Fibroblast of lung (primary cell): ENCODE measurements at regions not wholly inside any gene's neighbourhood (a gene's known extent, or its start where the extent isn't known, plus 50 kb on each side); places are given as distances from the start of the nearest gene placed in this dataset.

ENCODE experiments used
- CTCF ChIP-seq, 2 donors: IDR thresholded peaks in 1 of 2; conservative IDR thresholded peaks in 1 of 2; 1 replicate in 1 of 2; 2 replicates in 1 of 2; pipeline ENCODE4 v1.5.1; 2011 to 2012; ENCODE audit warnings: low read length in 2 of 2, control low read depth in 1 of 2, inconsistent platforms in 1 of 2, low read depth in 1 of 2, mild to moderate bottlenecking in 1 of 2
- EZH2 ChIP-seq: IDR thresholded peaks from 2 replicates; pipeline ENCODE4 v1.5.1; 2012; ENCODE audit warnings: low read length, control low read depth, mild to moderate bottlenecking; ENCODE audit errors: missing control alignments

GRCh38 chrX:140053846-140054245, 88.5 kb upstream of the CXorf66 start:
- TF ChIP-seq EZH2, result no peak
- TF ChIP-seq CTCF (conservative IDR thresholded peaks at IDR 0.05 in 1 of 2, IDR thresholded peaks at IDR 0.05 in 1 of 2; ENCODE audit: low read depth in 1 of 2, low read length in 2 of 2), result no peak
